Body of pancreas (tissue), 4 donors: ENCODE measurements at regions not wholly inside any gene's neighbourhood (a gene's known extent, or its start where the extent isn't known, plus 50 kb on each side); places are given as distances from the start of the nearest gene placed in this dataset.

Experiments
- ATAC-seq: fragments of 150-250 bp; one replicate; pipeline ENCODE4 v1.9.1; 2016
- DNase-seq, 4 donors: peaks; one replicate each; pipeline ENCODE4 v3.0.0-alpha.2; 2019
- H3K27ac ChIP-seq, 4 donors: fragments of 200-600 bp; sonication (generic); 1 replicate in 3 of 4; 2 replicates in 1 of 4; pipeline versions ENCODE4 v1.5.1 to v1.6.1; 2016 to 2019; ENCODE audit warnings: mild to moderate bottlenecking in 1 of 4, mixed read lengths in 1 of 4, moderate library complexity in 1 of 4
- H3K27me3 ChIP-seq, 2 donors: fragments of 200-600 bp; sonication (generic); one replicate each; pipeline ENCODE4 v1.6.0; 2016; ENCODE audit warnings: mild to moderate bottlenecking in 1 of 2
- H3K36me3 ChIP-seq, 2 donors: fragments of 200-600 bp; sonication (generic); replicated peaks in 1 of 2; 2 replicates each; pipeline ENCODE4 v1.5.1; 2016; ENCODE audit warnings: low read depth in 2 of 2; ENCODE audit not compliant: insufficient read depth in 1 of 2
- H3K4me1 ChIP-seq: fragments of 200-600 bp; sonication (generic); one replicate; pipeline ENCODE4 v1.6.0; 2016
- H3K4me3 ChIP-seq, 2 donors: fragments of 200-600 bp; sonication (generic); 1 replicate in 1 of 2; 2 replicates in 1 of 2; pipeline ENCODE4 v1.5.1; 2016 to 2019
- H3K9me3 ChIP-seq, 3 donors: fragments of 200-600 bp; sonication (generic); 1 replicate in 2 of 3; 2 replicates in 1 of 3; pipeline ENCODE4 v1.5.1; 2016
- CTCF ChIP-seq, 7 experiments: fragments of 450-650 bp in 4 of 7; fragments of 200-600 bp in 3 of 7; sonication (generic) in 3 of 7; IDR thresholded peaks; one replicate each; pipeline ENCODE4 v1.5.1; 2016 to 2019; ENCODE audit warnings: antibody characterized with exemption in 7 of 7
- POLR2A ChIP-seq, 3 donors: fragments of 450-650 bp; IDR thresholded peaks; one replicate each; pipeline ENCODE4 v1.6.1; 2016; ENCODE audit warnings: antibody characterized with exemption in 3 of 3, mild to moderate bottlenecking in 2 of 3
- WGBS, 2 donors: methylation state at CpG; one replicate each; pipeline ENCODE4 v1.1.5; 2017; 5-methylcytosine and 5-hydroxymethylcytosine counted together
- intact Hi-C: fragments of 100-400 bp; cut with DNase I; formaldehyde crosslinking; loops from one replicate; pipeline ENCODE4 v1.15.1; 2023

GRCh38 chr11:113572136-113572735 is 97.0 kb upstream of the DRD2 start:
- H3K36me3 ChIP-seq, result no peaks in the 10 kb centered on the region
- H3K27me3 ChIP-seq, result no peaks in the 10 kb centered on the region
- H3K4me3 ChIP-seq, result no peak overlapping the region
- ATAC-seq (no peak), DNase-seq (no peak)
- H3K9me3 ChIP-seq, result no peaks in the 10 kb centered on the region
- TF ChIP-seq POLR2A (IDR thresholded peaks at IDR 0.05) (no peak), CTCF (IDR thresholded peaks at IDR 0.05) (no peak)
- intact Hi-C loops, result no loop called here
- no peaks in the 10 kb centered on the region for H3K4me1 ChIP-seq
- WGBS, 2 donors, result 85 to 89% methylated on average over 4 of the region's 4 CpGs
- H3K27ac ChIP-seq, result no peak overlapping the region

- Histone ChIP-seq H3K9me3 (no peaks in the 10 kb centered on the region), H3K27me3 (no peaks in the 10 kb centered on the region), H3K4me1 (no peaks in the 10 kb centered on the region), H3K27ac (no peak overlapping the region), H3K4me3 (no peak overlapping the region), H3K36me3 (no peaks in the 10 kb centered on the region)
- no peak for DNase-seq
- intact Hi-C loops, result no loop called here
- no peak for ATAC-seq
- TF ChIP-seq POLR2A (IDR thresholded peaks at IDR 0.05) (no peak), CTCF (IDR thresholded peaks at IDR 0.05) (no peak)
- WGBS, 2 donors, result 64 to 70% methylated on average over 4 of the region's 4 CpGs
These were observed 96.3 kb upstream of the DRD2 start for GRCh38 chr11:113571531-113571930.

- TF ChIP-seq POLR2A (IDR thresholded peaks at IDR 0.05) (no peak), CTCF (IDR thresholded peaks at IDR 0.05) (no peak)
- H3K9me3 ChIP-seq, result no peaks in the 10 kb centered on the region
- no peak for ATAC-seq
- H3K4me3 ChIP-seq, result no peak overlapping the region
- DNase-seq, result no peak
- intact Hi-C loops, result no loop called here
- no peaks in the 10 kb centered on the region for H3K4me1 ChIP-seq
- H3K27ac ChIP-seq, result no peak overlapping the region
- no peaks in the 10 kb centered on the region for H3K27me3 ChIP-seq
- H3K36me3 ChIP-seq, result no peaks in the 10 kb centered on the region
These were observed 95.7 kb upstream of the DRD2 start for GRCh38 chr11:113570906-113571305.

GRCh38 chr11:113569391-113569790 is 94.2 kb upstream of the DRD2 start:
- no peak for ATAC-seq
- H3K9me3 ChIP-seq, result no peaks in the 10 kb centered on the region
- 72 to 75% methylated on average over 3 of the region's 3 CpGs for WGBS, 2 donors
- TF ChIP-seq POLR2A (IDR thresholded peaks at IDR 0.05), result no peak
- TF ChIP-seq CTCF (IDR thresholded peaks at IDR 0.05), result no peak
- intact Hi-C loops, result no loop called here
- no peak overlapping the region for H3K4me3 ChIP-seq
- no peak for DNase-seq
- H3K27me3 ChIP-seq, result no peaks in the 10 kb centered on the region
- H3K4me1 ChIP-seq, result no peaks in the 10 kb centered on the region
- no peak overlapping the region for H3K27ac ChIP-seq
- no peaks in the 10 kb centered on the region for H3K36me3 ChIP-seq

GRCh38 chr11:113568566-113568965 is 93.4 kb upstream of the DRD2 start:
- Histone ChIP-seq H3K4me3 (no peak overlapping the region), H3K9me3 (no peaks in the 10 kb centered on the region), H3K4me1 (no peaks in the 10 kb centered on the region), H3K27ac (no peak overlapping the region), H3K36me3 (no peaks in the 10 kb centered on the region), H3K27me3 (no peaks in the 10 kb centered on the region)
- TF ChIP-seq CTCF (IDR thresholded peaks at IDR 0.05) (no peak), POLR2A (IDR thresholded peaks at IDR 0.05) (no peak)
- ATAC-seq (no peak), DNase-seq (no peak)
- 15 to 46% methylated on average over 4 of the region's 4 CpGs for WGBS, 2 donors
- intact Hi-C loops, result no loop called here
